ENCODE measurements at regions not wholly inside any gene's neighbourhood (a gene's known extent, or its start where the extent isn't known, plus 50 kb on each side); places are given as distances from the start of the nearest gene placed in this dataset.
"Not testable (repeated sequence)": the region's sequence is repeated elsewhere in the genome, so short reads cannot be mapped to it uniquely, and the experiment has no call there.

- Histone ChIP-seq H3K36me3 (ENCODE audit: low read depth) (no peaks in the 10 kb centered on the region), H3K9me3 (ENCODE audit: insufficient read depth, low read depth) (no peaks in the 10 kb centered on the region; the same call in 1 of the 2 replicates), H3K79me2 (ENCODE audit: low read depth) (no peaks in the 10 kb centered on the region), H3K9me2 (ENCODE audit: insufficient read depth) (0 out of 2 replicates have a peak, but pooled peaks cover 2% of the 10 kb centered on the region), H2AFZ (no peak overlapping the region), H3K27me3 (ENCODE audit: insufficient read depth, low read depth) (no peaks in the 10 kb centered on the region), H3F3A (ENCODE audit: insufficient read depth, low read depth) (peaks cover 20% of the 10 kb centered on the region), H3K27ac (no peak overlapping the region), H3K4me2 (no peak overlapping the region), H3K4me1 (replicated peaks; ENCODE audit: insufficient read depth) (peaks cover 25% of the 10 kb centered on the region), H3K4me3 (no peak overlapping the region), H4K20me1 (ENCODE audit: insufficient read depth) (no peaks in the 10 kb centered on the region)
- intact Hi-C loops (cut with micrococcal nuclease; ENCODE audit: unreplicated experiment), result loop anchor here (10.0 kb wide), 1 partner anchor 388 kb away; no protein-coding TSS in a partner anchor
- no peak for TF ChIP-seq EZH2 (IDR thresholded peaks at IDR 0.05; ENCODE audit: low read depth)
- TF ChIP-seq CTCF (conservative IDR thresholded peaks at IDR 0.05), result no peak
- BruUV-seq (replicated peaks), result no TSS peak
- POLR2A ChIA-PET (ENCODE audit: unreplicated experiment), result no interaction called here
- DNase-seq, result no peak
- CTCF ChIA-PET, result no interaction called here
Measured at GRCh38 chr3:177352424-177352823, 155.1 kb upstream of the TBL1XR1 start.

- BruUV-seq (replicated peaks), result no TSS peak
- ChIA-PET CTCF (no interaction called here), POLR2A (ENCODE audit: unreplicated experiment) (no interaction called here)
- no peak overlapping the region for H3K4me2 ChIP-seq
- peaks cover 27% of the 10 kb centered on the region for H3F3A ChIP-seq (ENCODE audit: insufficient read depth, low read depth)
- H3K9me2 ChIP-seq (ENCODE audit: insufficient read depth), result 0 out of 2 replicates have a peak, but pooled peaks cover 2% of the 10 kb centered on the region
- H4K20me1 ChIP-seq (ENCODE audit: insufficient read depth), result no peaks in the 10 kb centered on the region
- H3K4me1 ChIP-seq (replicated peaks; ENCODE audit: insufficient read depth), result peaks cover 32% of the 10 kb centered on the region
- no peaks in the 10 kb centered on the region for H3K27me3 ChIP-seq (ENCODE audit: insufficient read depth, low read depth)
- TF ChIP-seq EZH2 (IDR thresholded peaks at IDR 0.05; ENCODE audit: low read depth), result no peak
- no peak for TF ChIP-seq CTCF (conservative IDR thresholded peaks at IDR 0.05)
- H2AFZ ChIP-seq, result no peak overlapping the region
- intact Hi-C loops (cut with micrococcal nuclease; ENCODE audit: unreplicated experiment), result loop anchor here (10.0 kb wide), 1 partner anchor 388 kb away; no protein-coding TSS in a partner anchor
- no peak for DNase-seq
- H3K79me2 ChIP-seq (ENCODE audit: low read depth), result no peaks in the 10 kb centered on the region
- H3K27ac ChIP-seq, result no peak overlapping the region
- no peaks in the 10 kb centered on the region for H3K36me3 ChIP-seq (ENCODE audit: low read depth)
- H3K4me3 ChIP-seq, result no peak overlapping the region
- no peaks in the 10 kb centered on the region; the same call in 1 of the 2 replicates for H3K9me3 ChIP-seq (ENCODE audit: insufficient read depth, low read depth)
Measured at GRCh38 chr3:177353140-177353539, 155.9 kb upstream of the TBL1XR1 start.

- H3K36me3 ChIP-seq (ENCODE audit: low read depth); POLR2A ChIA-PET (ENCODE audit: unreplicated experiment); H3K27ac ChIP-seq; H3K4me3 ChIP-seq; BruUV-seq (replicated peaks); H3K9me3 ChIP-seq (ENCODE audit: insufficient read depth, low read depth); H2AFZ ChIP-seq; CTCF ChIA-PET; H4K20me1 ChIP-seq (ENCODE audit: insufficient read depth); H3K9me2 ChIP-seq (ENCODE audit: insufficient read depth); H3K79me2 ChIP-seq (ENCODE audit: low read depth); H3K4me2 ChIP-seq; DNase-seq; H3K27me3 ChIP-seq (ENCODE audit: insufficient read depth, low read depth): not testable (repeated sequence)
- intact Hi-C loops (cut with micrococcal nuclease; ENCODE audit: unreplicated experiment), result loop anchor here (10.0 kb wide), 1 partner anchor 389 kb away; no protein-coding TSS in a partner anchor
- Histone ChIP-seq H3F3A (ENCODE audit: insufficient read depth, low read depth) (peaks cover 34% of the 10 kb centered on the region), H3K4me1 (replicated peaks; ENCODE audit: insufficient read depth) (peaks cover 39% of the 10 kb centered on the region)
Measured at GRCh38 chr3:177353879-177354278, 156.6 kb upstream of the TBL1XR1 start.

- Histone ChIP-seq H4K20me1 (ENCODE audit: insufficient read depth) (no peaks in the 10 kb centered on the region), H3K9me3 (ENCODE audit: insufficient read depth, low read depth) (no peaks in the 10 kb centered on the region; the same call in 1 of the 2 replicates), H3K4me2 (no peak overlapping the region), H3K79me2 (ENCODE audit: low read depth) (no peaks in the 10 kb centered on the region), H3K27ac (no peak overlapping the region), H3K9me2 (ENCODE audit: insufficient read depth) (0 out of 2 replicates have a peak, but pooled peaks cover 2% of the 10 kb centered on the region), H3K4me1 (replicated peaks; ENCODE audit: insufficient read depth) (peaks cover 45% of the 10 kb centered on the region), H3F3A (ENCODE audit: insufficient read depth, low read depth) (peaks cover 40% of the 10 kb centered on the region), H3K36me3 (ENCODE audit: low read depth) (no peaks in the 10 kb centered on the region), H2AFZ (no peak overlapping the region), H3K27me3 (ENCODE audit: insufficient read depth, low read depth) (no peaks in the 10 kb centered on the region), H3K4me3 (no peak overlapping the region)
- no peak for DNase-seq
- CTCF ChIA-PET, result no interaction called here
- intact Hi-C loops (cut with micrococcal nuclease; ENCODE audit: unreplicated experiment), result loop anchor here (10.0 kb wide), 1 partner anchor 390 kb away; no protein-coding TSS in a partner anchor
- BruUV-seq (replicated peaks), result no TSS peak
- POLR2A ChIA-PET (ENCODE audit: unreplicated experiment), result no interaction called here
- TF ChIP-seq CTCF (conservative IDR thresholded peaks at IDR 0.05) (no peak), EZH2 (IDR thresholded peaks at IDR 0.05; ENCODE audit: low read depth) (no peak)
Measured at GRCh38 chr3:177354466-177354865, 157.2 kb upstream of the TBL1XR1 start.

All from PC-9 (cell line).